IPS-15b (cell line): ENCODE measurements at regions not wholly inside any gene's neighbourhood (a gene's known extent, or its start where the extent isn't known, plus 50 kb on each side); places are given as distances from the start of the nearest gene placed in this dataset.

ENCODE experiments used
- H3K27me3 ChIP-seq: one replicate; pipeline ENCODE4 v1.6.1; 2013; ENCODE audit warnings: low read length; ENCODE audit not compliant: control insufficient read depth, insufficient read depth
- H3K36me3 ChIP-seq: one replicate; pipeline ENCODE4 v1.6.1; 2013; ENCODE audit warnings: low read length; ENCODE audit not compliant: control insufficient read depth, insufficient read depth
- H3K4me1 ChIP-seq: one replicate; pipeline ENCODE4 v1.6.1; 2013; ENCODE audit warnings: mild to moderate bottlenecking, low read length; ENCODE audit not compliant: control insufficient read depth, insufficient read depth
- H3K4me3 ChIP-seq: one replicate; pipeline ENCODE4 v1.5.1; 2013; ENCODE audit warnings: low read depth, low read length
- H3K9ac ChIP-seq: one replicate; pipeline ENCODE4 v1.6.1; 2013; ENCODE audit warnings: low read depth, mild to moderate bottlenecking, low read length
- H3K9me3 ChIP-seq: one replicate; pipeline ENCODE4 v1.6.1; 2013; ENCODE audit warnings: mild to moderate bottlenecking, low read length; ENCODE audit not compliant: control insufficient read depth, insufficient read depth

GRCh38 chr3:74534611-74535010 is 79.8 kb downstream of the CNTN3 start:
- no peak overlapping the region for H3K4me3 ChIP-seq
- no peaks in the 10 kb centered on the region for H3K9me3 ChIP-seq
- peaks cover 2% of the 10 kb centered on the region for H3K27me3 ChIP-seq
- H3K9ac ChIP-seq = no peak overlapping the region
- no peaks in the 10 kb centered on the region for H3K36me3 ChIP-seq
- H3K4me1 ChIP-seq = no peaks in the 10 kb centered on the region

- H3K27me3 ChIP-seq = peaks cover 2% of the 10 kb centered on the region
- no peaks in the 10 kb centered on the region for H3K36me3 ChIP-seq
- H3K9me3 ChIP-seq = no peaks in the 10 kb centered on the region
- H3K4me3 ChIP-seq = no peak overlapping the region
- H3K9ac ChIP-seq = no peak overlapping the region
- no peaks in the 10 kb centered on the region for H3K4me1 ChIP-seq
Measured at GRCh38 chr3:74532446-74532845, 82.0 kb downstream of the CNTN3 start.

- Histone ChIP-seq H3K36me3 (no peaks in the 10 kb centered on the region), H3K9ac (no peak overlapping the region), H3K27me3 (peaks cover 2% of the 10 kb centered on the region), H3K4me3 (no peak overlapping the region), H3K4me1 (no peaks in the 10 kb centered on the region), H3K9me3 (no peaks in the 10 kb centered on the region)
Measured at GRCh38 chr3:74531491-74531890, 83.0 kb downstream of the CNTN3 start.

- H3K36me3 ChIP-seq = no peaks in the 10 kb centered on the region
- no peak overlapping the region for H3K4me3 ChIP-seq
- no peak overlapping the region for H3K9ac ChIP-seq
- no peaks in the 10 kb centered on the region for H3K4me1 ChIP-seq
- H3K9me3 ChIP-seq = no peaks in the 10 kb centered on the region
- no peaks in the 10 kb centered on the region for H3K27me3 ChIP-seq
Measured at GRCh38 chr3:74529145-74529544, 85.3 kb downstream of the CNTN3 start.

- Histone ChIP-seq H3K9ac (no peak overlapping the region), H3K4me1 (no peaks in the 10 kb centered on the region), H3K27me3 (no peaks in the 10 kb centered on the region), H3K9me3 (no peaks in the 10 kb centered on the region), H3K4me3 (no peak overlapping the region), H3K36me3 (no peaks in the 10 kb centered on the region)
Measured at GRCh38 chr3:74527566-74527965, 86.9 kb downstream of the CNTN3 start.

GRCh38 chr3:74523811-74524210 is 90.6 kb downstream of the CNTN3 start:
- H3K36me3 ChIP-seq = no peaks in the 10 kb centered on the region
- no peak overlapping the region for H3K4me3 ChIP-seq
- H3K9ac ChIP-seq = no peak overlapping the region
- no peaks in the 10 kb centered on the region for H3K9me3 ChIP-seq
- no peaks in the 10 kb centered on the region for H3K27me3 ChIP-seq
- H3K4me1 ChIP-seq = no peaks in the 10 kb centered on the region

- no peaks in the 10 kb centered on the region for H3K9me3 ChIP-seq
- H3K27me3 ChIP-seq = no peaks in the 10 kb centered on the region
- no peak overlapping the region for H3K4me3 ChIP-seq
- H3K9ac ChIP-seq = no peak overlapping the region
- no peaks in the 10 kb centered on the region for H3K4me1 ChIP-seq
- H3K36me3 ChIP-seq = no peaks in the 10 kb centered on the region
Measured at GRCh38 chr3:74520895-74521294, 93.6 kb downstream of the CNTN3 start.

GRCh38 chr3:74518610-74519009 is 95.8 kb downstream of the CNTN3 start:
- H3K27me3 ChIP-seq = no peaks in the 10 kb centered on the region

GRCh38 chr3:74516019-74516418 is 98.4 kb downstream of the CNTN3 start:
- H3K4me3 ChIP-seq = no peak overlapping the region
- H3K4me1 ChIP-seq = no peaks in the 10 kb centered on the region
- H3K36me3 ChIP-seq = no peaks in the 10 kb centered on the region
- H3K9ac ChIP-seq = no peak overlapping the region
- H3K27me3 ChIP-seq = no peaks in the 10 kb centered on the region
- no peaks in the 10 kb centered on the region for H3K9me3 ChIP-seq

More at GRCh38 chr3:74518610-74519009, 95.8 kb downstream of the CNTN3 start:
- no peak overlapping the region for H3K9ac ChIP-seq
- no peaks in the 10 kb centered on the region for H3K4me1 ChIP-seq
- H3K9me3 ChIP-seq = no peaks in the 10 kb centered on the region
- no peaks in the 10 kb centered on the region for H3K36me3 ChIP-seq
- no peak overlapping the region for H3K4me3 ChIP-seq

- Histone ChIP-seq H3K9me3 (no peaks in the 10 kb centered on the region), H3K9ac (no peak overlapping the region), H3K27me3 (no peaks in the 10 kb centered on the region), H3K4me1 (no peaks in the 10 kb centered on the region), H3K36me3 (no peaks in the 10 kb centered on the region), H3K4me3 (no peak overlapping the region)
Measured at GRCh38 chr3:74515451-74515850, 99.0 kb downstream of the CNTN3 start.

- Histone ChIP-seq H3K4me1 (no peaks in the 10 kb centered on the region), H3K9me3 (no peaks in the 10 kb centered on the region), H3K27me3 (no peaks in the 10 kb centered on the region), H3K4me3 (no peak overlapping the region), H3K9ac (no peak overlapping the region), H3K36me3 (no peaks in the 10 kb centered on the region)
Measured at GRCh38 chr3:74511078-74511477, 103.4 kb downstream of the CNTN3 start.

GRCh38 chr3:74510261-74510818 is 104.1 kb downstream of the CNTN3 start:
- H3K9ac ChIP-seq = no peak overlapping the region
- no peaks in the 10 kb centered on the region for H3K4me1 ChIP-seq
- no peaks in the 10 kb centered on the region for H3K9me3 ChIP-seq
- no peak overlapping the region for H3K4me3 ChIP-seq
- H3K36me3 ChIP-seq = no peaks in the 10 kb centered on the region
- no peaks in the 10 kb centered on the region for H3K27me3 ChIP-seq
